ES-I3 (cell line): ENCODE measurements at regions not wholly inside any gene's neighbourhood (a gene's known extent, or its start where the extent isn't known, plus 50 kb on each side); places are given as distances from the start of the nearest gene placed in this dataset.
"Not testable (repeated sequence)": the region's sequence is repeated elsewhere in the genome, so short reads cannot be mapped to it uniquely, and the experiment has no call there.

Source experiments
- H3K36me3 ChIP-seq: 2 replicates; pipeline ENCODE4 v1.6.1; 2013; ENCODE audit warnings: mild to moderate bottlenecking, low read length, control low read depth, moderate library complexity; ENCODE audit not compliant: insufficient read depth
- H3K4me1 ChIP-seq: 2 replicates; pipeline ENCODE4 v1.6.1; 2013; ENCODE audit warnings: mild to moderate bottlenecking, control low read depth, low read length; ENCODE audit not compliant: insufficient read depth
- H3K9ac ChIP-seq: 2 replicates; pipeline ENCODE4 v1.6.1; 2013; ENCODE audit warnings: low read depth, mild to moderate bottlenecking, low read length, moderate library complexity
- H3K9me3 ChIP-seq: 2 replicates; pipeline ENCODE4 v1.6.1; 2013; ENCODE audit warnings: mild to moderate bottlenecking, low read length, moderate library complexity; ENCODE audit not compliant: control insufficient read depth, insufficient read depth

- Histone ChIP-seq H3K9ac (no peak overlapping the region), H3K4me1 (no peaks in the 10 kb centered on the region), H3K36me3 (no peaks in the 10 kb centered on the region), H3K9me3 (no peaks in the 10 kb centered on the region)
Observed at GRCh38 chr1:105556266-105556665, 1500.2 kb upstream of the PRMT6 start.

- Histone ChIP-seq H3K9me3 (no peaks in the 10 kb centered on the region), H3K4me1 (no peaks in the 10 kb centered on the region), H3K36me3 (no peaks in the 10 kb centered on the region), H3K9ac (no peak overlapping the region)
Observed at GRCh38 chr1:105558023-105558422, 1498.5 kb upstream of the PRMT6 start.

DNA sequence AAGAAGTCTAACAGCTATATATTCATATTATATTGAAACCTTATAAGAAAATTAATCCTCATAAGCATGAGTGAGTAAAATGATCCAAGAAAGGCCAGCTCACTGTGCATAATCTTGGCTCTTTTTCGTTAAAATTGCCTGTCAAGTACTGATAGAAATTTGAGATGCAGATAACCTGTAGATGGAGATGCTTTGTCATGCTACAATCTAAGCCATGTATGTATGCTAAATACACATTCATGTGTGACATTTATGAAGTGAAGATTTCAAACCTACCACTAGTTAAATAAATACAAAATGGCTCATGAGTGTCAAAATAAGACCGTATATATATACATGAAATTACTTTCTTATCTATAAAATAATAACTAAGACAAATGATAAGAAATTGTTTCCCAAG lies 1491.5 kb upstream of the PRMT6 start:
- no peaks in the 10 kb centered on the region for H3K36me3 ChIP-seq
- H3K9ac ChIP-seq = no peak overlapping the region
- H3K4me1 ChIP-seq = no peaks in the 10 kb centered on the region
- no peaks in the 10 kb centered on the region for H3K9me3 ChIP-seq

DNA sequence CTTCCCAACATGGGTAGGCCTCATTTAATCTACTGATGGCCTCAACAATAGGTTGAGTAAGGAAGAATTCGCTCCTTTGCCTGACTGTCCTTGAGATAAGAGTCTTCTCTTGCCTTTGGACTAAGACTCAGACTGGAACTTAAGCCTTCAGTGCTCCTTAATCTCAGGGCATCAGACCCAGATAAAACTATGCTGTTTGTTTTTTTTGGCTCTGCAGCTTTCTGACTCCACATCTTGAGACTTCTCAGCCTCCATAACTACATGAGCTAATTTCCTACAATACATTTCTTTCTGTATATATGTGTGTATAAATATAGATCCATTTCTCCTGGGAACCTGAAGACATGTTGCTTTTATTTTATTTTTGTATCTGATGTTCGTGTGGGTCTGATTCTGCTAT lies 1470.7 kb upstream of the PRMT6 start:
- no peaks in the 10 kb centered on the region for H3K36me3 ChIP-seq
- H3K4me1 ChIP-seq = no peaks in the 10 kb centered on the region
- H3K9ac ChIP-seq = no peak overlapping the region
- H3K9me3 ChIP-seq = no peaks in the 10 kb centered on the region

DNA sequence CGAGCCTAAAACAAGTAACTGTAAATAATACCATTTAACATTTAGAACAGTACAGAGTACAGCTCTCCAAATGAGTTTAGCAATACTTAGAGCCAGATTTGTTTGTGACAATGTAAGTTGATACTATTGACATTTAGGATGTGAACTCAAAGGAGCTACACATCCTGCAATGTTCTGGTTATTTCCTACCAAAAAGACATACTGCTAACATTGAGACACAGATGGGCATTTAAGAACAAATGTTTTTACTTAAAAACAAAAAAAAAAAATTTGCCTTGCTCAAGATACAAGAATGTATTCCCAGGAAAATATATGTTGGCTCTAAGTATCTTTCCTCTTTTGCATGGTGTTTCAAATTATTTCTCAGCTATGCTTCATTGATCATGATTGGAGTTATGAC lies 1464.8 kb upstream of the PRMT6 start:
- no peaks in the 10 kb centered on the region for H3K4me1 ChIP-seq
- H3K9me3 ChIP-seq = peaks cover 7% of the 10 kb centered on the region; the same call in 1 of the 2 replicates
- no peaks in the 10 kb centered on the region for H3K36me3 ChIP-seq
- no peak overlapping the region for H3K9ac ChIP-seq

DNA sequence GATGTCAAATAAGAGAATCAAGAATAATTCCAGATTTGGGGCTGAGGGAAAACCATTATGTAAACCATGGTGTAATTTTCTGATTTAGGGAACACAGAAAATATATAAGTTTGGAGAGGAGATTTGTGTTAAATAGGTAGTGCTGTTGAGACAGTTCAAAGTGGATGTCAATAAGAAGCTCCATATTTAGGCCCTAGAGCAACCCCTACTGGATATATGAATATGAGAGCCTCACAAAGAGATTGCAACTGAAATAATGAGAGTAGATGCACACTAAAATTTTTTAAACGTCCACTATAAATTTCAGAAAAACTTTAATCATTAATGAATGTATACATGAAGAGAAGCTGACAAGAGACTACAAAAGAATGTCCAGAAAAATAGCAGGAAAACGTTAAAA lies 1447.8 kb upstream of the PRMT6 start:
- no peaks in the 10 kb centered on the region for H3K4me1 ChIP-seq
- H3K9ac ChIP-seq = no peak overlapping the region
- H3K36me3 ChIP-seq = no peaks in the 10 kb centered on the region
- no peaks in the 10 kb centered on the region for H3K9me3 ChIP-seq

GRCh38 chr1:105626276-105626987 lies 1430.0 kb upstream of the PRMT6 start:
- H3K4me1 ChIP-seq = no peaks in the 10 kb centered on the region
- H3K36me3 ChIP-seq = no peaks in the 10 kb centered on the region
- H3K9me3 ChIP-seq = no peaks in the 10 kb centered on the region
- H3K9ac ChIP-seq = no peak overlapping the region

GRCh38 chr1:105631153-105631744 lies 1425.2 kb upstream of the PRMT6 start:
- not testable (repeated sequence) for H3K9ac ChIP-seq, H3K4me1 ChIP-seq, H3K9me3 ChIP-seq, H3K36me3 ChIP-seq

- H3K4me1 ChIP-seq = no peaks in the 10 kb centered on the region
- no peaks in the 10 kb centered on the region for H3K36me3 ChIP-seq
- no peak overlapping the region for H3K9ac ChIP-seq
- no peaks in the 10 kb centered on the region for H3K9me3 ChIP-seq
Observed at GRCh38 chr1:105632342-105633196, 1423.9 kb upstream of the PRMT6 start.

- no peaks in the 10 kb centered on the region for H3K4me1 ChIP-seq
- H3K36me3 ChIP-seq = no peaks in the 10 kb centered on the region
- H3K9me3 ChIP-seq = no peaks in the 10 kb centered on the region
- H3K9ac ChIP-seq = no peak overlapping the region
Observed at GRCh38 chr1:105636052-105636451, 1420.4 kb upstream of the PRMT6 start.

DNA sequence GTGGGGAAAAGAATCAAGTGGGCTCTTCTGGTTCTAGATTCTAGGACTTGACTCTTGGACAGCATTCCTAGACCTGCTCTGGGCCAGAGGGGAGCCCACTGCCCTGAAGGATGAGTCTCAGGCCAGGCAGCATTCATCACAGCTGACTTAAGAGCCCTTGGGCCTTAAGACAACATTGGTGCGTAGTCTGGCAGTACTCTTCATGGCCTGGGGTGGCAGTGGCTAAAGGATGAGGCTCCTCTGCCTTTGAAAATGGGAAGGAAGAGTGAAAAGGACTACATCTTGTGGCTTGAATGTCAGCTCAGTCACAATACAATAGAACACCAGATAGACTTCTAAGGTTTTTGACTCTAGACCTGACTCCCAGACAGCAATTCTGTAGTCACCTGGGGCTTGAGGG lies 1415.1 kb upstream of the PRMT6 start:
- Histone ChIP-seq H3K4me1 (no peaks in the 10 kb centered on the region), H3K9ac (no peak overlapping the region), H3K36me3 (no peaks in the 10 kb centered on the region), H3K9me3 (no peaks in the 10 kb centered on the region)

DNA sequence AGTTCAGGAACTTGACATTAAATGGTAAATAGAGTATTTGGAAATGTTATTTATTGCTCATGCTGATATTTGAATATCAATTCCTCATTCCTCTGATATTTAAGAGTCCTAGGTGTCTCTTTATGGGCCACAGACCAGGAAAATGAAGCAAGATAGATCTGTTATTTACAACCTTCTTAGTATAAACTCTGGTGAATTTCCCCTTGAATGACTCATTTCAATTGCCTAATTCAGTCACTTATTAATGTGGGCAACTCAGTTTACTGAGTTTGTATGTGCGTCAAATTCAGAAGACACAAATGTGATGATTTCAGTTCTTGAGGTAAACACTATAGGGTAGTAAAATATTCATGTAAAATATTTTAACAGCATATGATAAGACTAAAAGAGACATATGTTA lies 1404.4 kb upstream of the PRMT6 start:
- H3K9ac ChIP-seq = no peak overlapping the region
- no peaks in the 10 kb centered on the region for H3K4me1 ChIP-seq
- no peaks in the 10 kb centered on the region for H3K36me3 ChIP-seq
- no peaks in the 10 kb centered on the region for H3K9me3 ChIP-seq

DNA sequence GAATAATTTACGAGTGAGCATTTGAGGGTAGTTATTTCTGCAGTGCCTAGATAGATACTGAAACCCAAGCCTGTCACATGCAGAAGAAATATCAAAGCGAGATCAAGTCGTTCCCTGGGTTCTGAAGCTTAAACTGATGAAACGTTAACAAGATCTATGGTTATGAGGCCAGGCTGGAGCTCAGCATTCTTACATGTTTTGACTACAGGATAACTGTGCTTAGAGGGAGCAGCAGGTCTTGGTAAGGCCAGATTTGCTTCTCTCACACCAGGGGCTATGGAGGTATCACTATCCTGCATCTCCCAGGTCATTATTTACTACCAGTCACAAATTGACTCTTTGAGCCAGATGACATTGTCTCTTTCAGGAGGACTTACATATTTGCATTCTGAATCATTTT lies 1401.4 kb upstream of the PRMT6 start:
- Histone ChIP-seq H3K9ac (no peak overlapping the region), H3K36me3 (no peaks in the 10 kb centered on the region), H3K4me1 (no peaks in the 10 kb centered on the region), H3K9me3 (no peaks in the 10 kb centered on the region)

DNA sequence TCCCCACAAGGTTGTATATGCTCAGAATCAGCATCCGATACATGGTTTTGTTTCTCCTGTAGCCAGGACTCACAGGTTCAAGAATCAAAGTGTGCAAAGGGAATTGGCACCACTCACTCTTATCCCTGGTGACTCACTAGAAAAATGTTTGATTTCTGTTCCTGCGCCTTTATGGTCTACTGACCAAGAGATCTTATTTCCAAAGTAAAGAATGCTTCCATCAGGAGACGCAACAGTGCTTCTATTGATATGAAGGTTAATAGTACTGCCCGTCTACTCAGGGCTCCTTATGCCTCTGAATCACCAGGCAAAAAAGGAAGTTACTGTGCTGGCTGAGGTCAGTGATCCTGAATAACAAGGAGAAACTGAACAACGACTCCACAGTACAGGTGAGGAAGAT lies 1392.0 kb upstream of the PRMT6 start:
- no peaks in the 10 kb centered on the region for H3K36me3 ChIP-seq

DNA sequence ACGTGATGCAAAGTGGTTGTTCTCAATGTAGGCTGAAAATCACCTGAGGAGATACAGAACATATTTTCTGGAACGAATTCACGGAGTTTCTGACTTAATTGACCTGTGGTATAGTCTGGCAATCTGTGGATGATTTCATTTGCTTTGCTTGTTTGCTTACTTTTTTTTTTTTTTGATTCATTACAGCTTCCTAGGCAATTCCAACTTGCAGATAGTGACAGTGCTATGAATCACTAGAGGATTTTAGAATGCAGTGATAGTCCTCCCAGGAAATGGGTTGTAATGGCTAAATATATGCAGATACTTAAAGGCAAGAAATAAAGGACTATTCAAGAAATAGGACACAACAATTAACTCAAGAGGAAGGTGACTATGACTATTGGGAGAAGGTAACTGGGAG lies 1378.1 kb upstream of the PRMT6 start:
- Histone ChIP-seq H3K9ac (no peak overlapping the region), H3K4me1 (no peaks in the 10 kb centered on the region), H3K36me3 (no peaks in the 10 kb centered on the region), H3K9me3 (no peaks in the 10 kb centered on the region)

More for the DNA sequence above, 1392.0 kb upstream of the PRMT6 start:
- Histone ChIP-seq H3K9me3 (no peaks in the 10 kb centered on the region), H3K9ac (no peak overlapping the region), H3K4me1 (no peaks in the 10 kb centered on the region)
